ENCODE measurements at regions not wholly inside any gene's neighbourhood (a gene's known extent, or its start where the extent isn't known, plus 50 kb on each side); places are given as distances from the start of the nearest gene placed in this dataset.

DNA sequence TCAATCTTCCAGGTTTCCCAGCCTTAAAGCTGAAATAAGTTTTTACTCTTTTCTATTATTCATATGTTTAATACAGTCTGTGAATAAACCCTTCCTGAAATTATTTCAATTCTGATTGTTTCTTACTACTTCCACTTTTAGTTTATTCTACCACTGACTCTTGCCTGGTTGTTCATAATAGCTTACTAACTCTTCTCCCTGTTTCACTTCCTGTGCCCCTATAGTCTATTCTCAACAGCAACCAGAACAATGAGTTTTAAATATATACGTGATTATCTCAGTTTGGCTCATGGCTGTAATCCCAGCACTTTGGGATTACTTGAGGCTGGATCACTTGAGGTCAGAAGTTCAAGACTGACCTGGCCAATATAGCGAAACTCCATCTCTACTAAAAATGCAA, 408.0 kb upstream of the SPOCK3 start:
- Mint-ChIP-seq H3K36me3 (peaks cover 6% of the 10 kb centered on the region), H3K27me3 (ENCODE audit: low read depth in 2 of 2) (no peaks in the 10 kb centered on the region), H3K4me1 (no peaks in the 10 kb centered on the region), H3K27ac (no peak overlapping the region), H3K9me3 (peaks cover 16 to 17% of the 10 kb centered on the region in 2 donors), H3K4me3 (no peak overlapping the region)
- no peaks in the 10 kb centered on the region for H3K4me1 ChIP-seq (ENCODE audit: control insufficient read depth, insufficient read depth, low read length)
- no peak for ATAC-seq
- DNase-seq, result no peak
- H3K27ac ChIP-seq (ENCODE audit: low read length), result no peak overlapping the region
- H3K36me3 ChIP-seq (ENCODE audit: control insufficient read depth, insufficient read depth, low read length), result no peaks in the 10 kb centered on the region
- H3K4me3 ChIP-seq (ENCODE audit: low read length), result no peak overlapping the region
- H3K27me3 ChIP-seq (ENCODE audit: control insufficient read depth, insufficient read depth, low read length), result no peaks in the 10 kb centered on the region
- intact Hi-C loops (cut with micrococcal nuclease), result no loop called here
- no peaks in the 10 kb centered on the region for H3K9me3 ChIP-seq (ENCODE audit: control insufficient read depth, insufficient read depth, low read length)
- WGBS (ENCODE audit: insufficient coverage), result 96% methylated on average over 2 of the region's 2 CpGs
- TF ChIP-seq, protein P1, sequence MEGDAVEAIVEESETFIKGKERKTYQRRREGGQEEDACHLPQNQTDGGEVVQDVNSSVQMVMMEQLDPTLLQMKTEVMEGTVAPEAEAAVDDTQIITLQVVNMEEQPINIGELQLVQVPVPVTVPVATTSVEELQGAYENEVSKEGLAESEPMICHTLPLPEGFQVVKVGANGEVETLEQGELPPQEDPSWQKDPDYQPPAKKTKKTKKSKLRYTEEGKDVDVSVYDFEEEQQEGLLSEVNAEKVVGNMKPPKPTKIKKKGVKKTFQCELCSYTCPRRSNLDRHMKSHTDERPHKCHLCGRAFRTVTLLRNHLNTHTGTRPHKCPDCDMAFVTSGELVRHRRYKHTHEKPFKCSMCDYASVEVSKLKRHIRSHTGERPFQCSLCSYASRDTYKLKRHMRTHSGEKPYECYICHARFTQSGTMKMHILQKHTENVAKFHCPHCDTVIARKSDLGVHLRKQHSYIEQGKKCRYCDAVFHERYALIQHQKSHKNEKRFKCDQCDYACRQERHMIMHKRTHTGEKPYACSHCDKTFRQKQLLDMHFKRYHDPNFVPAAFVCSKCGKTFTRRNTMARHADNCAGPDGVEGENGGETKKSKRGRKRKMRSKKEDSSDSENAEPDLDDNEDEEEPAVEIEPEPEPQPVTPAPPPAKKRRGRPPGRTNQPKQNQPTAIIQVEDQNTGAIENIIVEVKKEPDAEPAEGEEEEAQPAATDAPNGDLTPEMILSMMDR (IDR thresholded peaks at IDR 0.05), result no peak

DNA sequence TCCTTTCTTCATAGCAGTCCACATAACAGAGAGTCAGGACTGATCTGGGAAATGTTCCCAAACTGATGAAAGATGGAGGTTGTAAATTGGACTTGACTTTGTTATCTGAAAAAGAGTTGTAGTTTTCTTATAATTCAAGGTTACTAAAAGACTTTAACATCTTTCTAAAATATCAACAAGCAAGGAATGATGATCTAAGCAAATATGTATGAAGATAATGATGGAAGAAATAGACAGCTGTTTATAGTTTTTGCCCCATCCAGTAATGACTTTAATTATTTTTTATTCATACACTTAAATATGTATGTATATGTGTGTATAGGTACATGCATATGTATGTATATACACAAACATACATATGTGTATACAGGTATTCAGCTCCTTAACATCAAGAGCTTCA, 411.1 kb upstream of the SPOCK3 start:
- TF ChIP-seq, protein P1 (IDR thresholded peaks at IDR 0.05), result no peak
- DNase-seq (no peak), ATAC-seq (no peak)
- Histone ChIP-seq H3K27ac (ENCODE audit: low read length) (no peak overlapping the region), H3K4me1 (ENCODE audit: control insufficient read depth, insufficient read depth, low read length) (no peaks in the 10 kb centered on the region), H3K9me3 (ENCODE audit: control insufficient read depth, insufficient read depth, low read length) (no peaks in the 10 kb centered on the region), H3K36me3 (ENCODE audit: control insufficient read depth, insufficient read depth, low read length) (no peaks in the 10 kb centered on the region), H3K4me3 (ENCODE audit: low read length) (no peak overlapping the region), H3K27me3 (ENCODE audit: control insufficient read depth, insufficient read depth, low read length) (no peaks in the 10 kb centered on the region)
- no peaks in the 10 kb centered on the region for H3K27me3 Mint-ChIP-seq (ENCODE audit: low read depth in 2 of 2)
- H3K4me3 Mint-ChIP-seq, result no peak overlapping the region
- no peaks in the 10 kb centered on the region for H3K4me1 Mint-ChIP-seq
- no peak overlapping the region for H3K27ac Mint-ChIP-seq
- no peaks in the 10 kb centered on the region for H3K36me3 Mint-ChIP-seq
- intact Hi-C loops (cut with micrococcal nuclease), result no loop called here
- H3K9me3 Mint-ChIP-seq, result peaks cover 8 to 26% of the 10 kb centered on the region in 2 donors

DNA sequence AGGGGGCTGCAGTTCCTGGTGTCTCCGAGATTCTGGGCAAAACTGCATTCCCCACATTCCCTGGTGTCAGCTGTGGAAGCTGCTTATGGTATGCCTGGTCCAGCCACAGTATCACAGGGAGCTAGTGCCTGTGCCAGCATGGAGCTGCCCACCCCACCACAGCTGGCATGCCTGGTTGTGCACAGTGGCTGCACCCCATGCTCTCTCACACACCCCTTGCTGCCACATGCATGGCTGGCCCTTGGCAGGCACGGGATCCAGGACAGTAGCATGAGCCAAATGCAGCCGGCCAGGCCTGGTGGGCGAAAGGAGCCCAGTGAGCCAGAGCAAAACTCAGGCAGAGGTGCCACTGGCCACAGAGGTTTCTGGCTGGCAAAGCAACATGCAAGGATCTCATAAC, 418.0 kb upstream of the SPOCK3 start:
- H3K4me1 ChIP-seq (ENCODE audit: control insufficient read depth, insufficient read depth, low read length), result no peaks in the 10 kb centered on the region
- no peaks in the 10 kb centered on the region for H3K36me3 ChIP-seq (ENCODE audit: control insufficient read depth, insufficient read depth, low read length)
- H3K27me3 ChIP-seq (ENCODE audit: control insufficient read depth, insufficient read depth, low read length), result no peaks in the 10 kb centered on the region
- no peak overlapping the region for H3K27ac ChIP-seq (ENCODE audit: low read length)
- 62% methylated on average over 4 of the region's 4 CpGs for WGBS (ENCODE audit: insufficient coverage)
- H3K4me1 Mint-ChIP-seq, result no peaks in the 10 kb centered on the region
- TF ChIP-seq, protein P1 (IDR thresholded peaks at IDR 0.05), result no peak
- peaks cover 23% of the 10 kb centered on the region for H3K36me3 Mint-ChIP-seq
- no peaks in the 10 kb centered on the region for H3K27me3 Mint-ChIP-seq (ENCODE audit: low read depth in 2 of 2)
- no peak overlapping the region for H3K27ac Mint-ChIP-seq
- H3K4me3 ChIP-seq (ENCODE audit: low read length), result no peak overlapping the region
- intact Hi-C loops (cut with micrococcal nuclease), result no loop called here
- no peak overlapping the region for H3K4me3 Mint-ChIP-seq
- ATAC-seq, result no peak
- DNase-seq, result no peak
- H3K9me3 ChIP-seq (ENCODE audit: control insufficient read depth, insufficient read depth, low read length), result peaks cover 8% of the 10 kb centered on the region
- peaks cover 10 to 20% of the 10 kb centered on the region in 2 donors for H3K9me3 Mint-ChIP-seq

DNA sequence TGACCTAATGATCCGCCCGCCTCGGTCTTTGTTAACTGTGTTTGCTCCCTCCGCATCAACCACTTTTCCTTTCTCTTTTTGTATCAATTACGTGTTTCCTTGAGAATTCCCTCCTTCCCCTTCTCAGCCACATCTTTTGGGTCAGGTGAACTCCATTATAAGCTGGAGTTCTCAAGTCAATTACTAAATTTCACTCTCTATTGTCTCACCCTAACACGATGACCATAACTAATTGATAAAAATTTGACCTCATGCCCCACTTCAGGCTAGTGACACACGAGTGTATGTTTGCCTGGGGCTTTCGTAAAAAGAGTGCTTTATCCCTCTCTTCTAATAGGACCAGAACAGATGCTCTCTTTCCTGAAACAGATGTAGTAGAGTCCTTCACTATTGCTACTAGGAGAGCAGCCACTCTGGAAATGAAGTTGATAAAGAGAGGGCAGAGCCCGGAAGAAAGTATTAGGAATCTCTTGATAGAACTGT, 403.6 kb upstream of the ANXA10 start:
- Mint-ChIP-seq H3K4me1 (no peaks in the 10 kb centered on the region), H3K4me3 (no peak overlapping the region), H3K9me3 (peaks cover 10 to 19% of the 10 kb centered on the region in 2 donors), H3K27ac (no peak overlapping the region), H3K36me3 (no peaks in the 10 kb centered on the region), H3K27me3 (ENCODE audit: low read depth in 2 of 2) (no peaks in the 10 kb centered on the region)
- H3K4me3 ChIP-seq (ENCODE audit: low read length), result no peak overlapping the region
- TF ChIP-seq, protein P1 (IDR thresholded peaks at IDR 0.05), result no peak
- no peak overlapping the region for H3K27ac ChIP-seq (ENCODE audit: low read length)
- intact Hi-C loops (cut with micrococcal nuclease), result no loop called here
- H3K9me3 ChIP-seq (ENCODE audit: control insufficient read depth, insufficient read depth, low read length), result no peaks in the 10 kb centered on the region
- ATAC-seq, result no peak
- no peaks in the 10 kb centered on the region for H3K36me3 ChIP-seq (ENCODE audit: control insufficient read depth, insufficient read depth, low read length)
- H3K27me3 ChIP-seq (ENCODE audit: control insufficient read depth, insufficient read depth, low read length), result no peaks in the 10 kb centered on the region
- no peaks in the 10 kb centered on the region for H3K4me1 ChIP-seq (ENCODE audit: control insufficient read depth, insufficient read depth, low read length)
- WGBS (ENCODE audit: insufficient coverage), result 95% methylated on average over 8 of the region's 9 CpGs
- no peak for DNase-seq
